GM19023 (cell line): ENCODE measurements at regions not wholly inside any gene's neighbourhood (a gene's known extent, or its start where the extent isn't known, plus 50 kb on each side); places are given as distances from the start of the nearest gene placed in this dataset.

Experiments used
- ATAC-seq: cut with Tn5 transposase; IDR thresholded peaks from one replicate; pipeline ENCODE4 v1.9.1; 2021; ENCODE audit warnings: mild to moderate bottlenecking, moderate library complexity; ENCODE audit not compliant: unreplicated experiment

DNA sequence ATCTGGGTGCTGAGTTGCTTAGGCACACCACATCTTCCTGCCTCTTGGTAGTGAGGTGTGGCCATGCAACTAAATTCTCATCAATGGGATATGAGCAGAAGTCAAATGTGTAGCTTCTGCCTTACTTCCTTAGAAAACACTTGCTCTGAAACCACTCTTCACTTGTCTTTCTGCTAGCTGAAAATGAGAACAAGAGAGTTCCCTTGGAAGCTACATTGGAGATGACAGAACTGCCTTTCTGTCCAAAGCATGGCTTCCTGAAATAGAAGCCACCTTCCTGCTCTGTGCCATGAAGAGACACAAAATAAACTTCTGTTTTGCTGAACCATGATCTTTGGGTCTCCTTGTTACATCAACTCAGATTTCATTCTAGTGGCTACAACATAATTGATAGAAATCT is 659.9 kb downstream of the IRS1 start:
- no peak for ATAC-seq

DNA sequence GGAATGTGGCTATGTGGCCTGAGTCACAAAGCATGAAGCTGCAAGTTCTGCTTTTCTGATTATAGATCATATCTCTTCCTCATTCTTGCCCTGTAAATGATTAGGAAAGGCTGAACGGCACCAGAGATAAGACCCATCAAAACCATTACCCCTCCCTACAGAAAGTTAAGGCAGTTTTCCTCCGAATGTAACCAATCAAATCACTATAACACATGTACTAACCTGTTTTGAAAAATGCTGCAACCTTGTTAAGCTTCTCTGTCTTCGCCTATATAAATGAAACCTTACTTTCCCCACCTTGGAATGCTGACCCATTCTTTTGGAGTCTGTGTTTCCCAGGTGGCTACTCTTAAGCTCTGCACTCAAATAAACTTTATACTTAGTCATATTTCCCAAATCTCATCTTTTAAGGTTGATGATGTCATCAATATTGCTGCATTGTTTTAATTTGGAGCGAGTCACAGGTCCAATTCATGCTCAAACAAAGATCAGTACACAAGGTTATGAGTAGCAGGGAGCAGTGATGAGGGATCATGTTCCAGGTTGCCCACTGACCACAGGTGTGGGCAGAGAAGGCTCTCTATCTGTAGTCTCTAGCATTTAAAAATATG is 662.3 kb downstream of the IRS1 start:
- no peak for ATAC-seq

DNA sequence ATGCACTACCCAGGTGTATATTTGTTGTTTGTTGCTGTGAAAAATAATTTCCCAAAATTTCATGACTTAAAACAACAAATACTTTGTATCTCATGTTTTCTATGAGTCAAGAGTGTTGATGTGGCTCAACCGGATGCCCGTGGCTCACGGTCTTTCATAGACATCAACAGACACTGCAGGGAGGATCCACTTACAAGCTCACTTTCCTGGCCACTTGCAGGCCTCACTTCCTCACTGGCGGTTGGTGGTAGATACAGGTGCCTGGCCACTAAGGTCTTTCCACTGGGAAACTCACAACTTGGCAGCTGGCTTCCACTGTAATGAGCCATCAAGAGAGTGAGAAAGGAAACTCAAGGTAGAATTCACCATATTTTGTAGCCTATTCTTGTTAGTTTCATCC is 662.9 kb downstream of the IRS1 start:
- no peak for ATAC-seq

DNA sequence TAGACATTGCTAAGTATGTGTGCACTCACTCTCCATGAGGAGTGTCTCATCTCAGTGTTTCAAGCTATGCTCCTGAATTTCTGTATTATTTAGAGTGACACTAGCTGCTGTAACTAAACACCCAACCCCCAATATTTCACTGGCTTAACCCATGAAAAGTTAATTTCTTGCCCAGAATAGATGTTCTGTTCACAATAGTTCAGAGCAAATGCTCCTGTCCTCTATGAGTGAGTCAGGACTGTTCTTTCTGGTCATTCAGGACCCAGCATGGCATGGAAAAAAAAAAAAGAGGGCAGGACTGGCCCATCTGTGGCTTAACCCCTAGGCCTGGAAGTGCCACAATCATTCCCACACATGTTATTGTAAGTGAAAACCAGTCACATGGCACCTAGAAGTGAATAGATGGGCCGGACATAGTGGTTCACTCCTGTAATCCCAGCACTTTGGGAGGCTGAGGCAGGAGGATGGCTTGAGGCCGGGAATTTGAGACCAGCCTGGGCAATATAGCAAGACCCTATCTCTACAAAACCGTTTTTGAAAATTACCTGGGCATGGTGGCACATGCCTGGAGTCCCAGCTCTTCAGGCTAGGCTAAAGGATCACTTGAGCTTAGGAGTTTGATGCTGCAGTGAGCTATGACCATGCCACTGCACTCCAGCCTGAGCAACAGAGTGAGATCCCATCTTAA is 663.6 kb downstream of the IRS1 start:
- no peak for ATAC-seq

DNA sequence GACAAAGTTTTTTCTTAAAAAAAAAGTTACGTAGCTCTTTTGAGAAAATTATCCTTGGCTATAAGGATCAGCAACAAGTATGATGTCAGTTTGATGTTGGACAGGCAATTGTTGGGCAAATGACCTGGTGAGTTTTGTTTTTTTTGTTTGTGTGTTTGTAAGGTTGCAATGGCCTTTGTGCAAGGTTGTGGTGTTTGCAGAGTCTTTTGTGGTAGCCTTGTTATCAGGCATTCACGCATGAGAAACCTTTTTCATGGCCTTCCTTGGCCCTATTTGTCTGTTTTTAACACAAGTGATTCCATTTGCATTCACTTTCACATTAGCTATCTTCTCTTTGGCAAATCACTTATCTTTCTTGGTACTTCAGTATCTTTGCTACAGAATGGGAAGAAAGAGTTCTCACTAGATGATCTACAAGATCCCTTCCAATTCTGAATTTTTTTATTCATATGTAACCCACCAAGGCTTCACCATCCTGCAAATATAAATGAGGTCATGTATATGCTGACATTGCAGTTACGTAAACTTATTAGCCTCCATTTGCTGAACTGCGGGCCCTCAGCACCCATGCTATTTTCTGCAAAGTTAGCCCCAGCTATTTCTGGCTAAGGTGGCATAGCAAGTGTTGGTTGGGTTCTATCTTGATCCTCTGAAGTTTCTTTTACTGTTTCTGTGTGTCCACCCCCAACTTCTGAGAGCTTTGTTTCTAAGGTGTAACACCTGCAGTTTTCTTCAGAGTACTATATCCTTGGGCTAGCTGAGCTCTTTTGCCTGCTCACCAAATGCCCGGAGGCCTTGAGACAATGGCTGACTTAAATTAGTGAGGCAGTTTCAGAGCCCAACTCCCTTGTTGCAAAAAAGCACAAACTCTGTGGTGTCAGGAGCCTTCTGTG is 667.1 kb downstream of the IRS1 start:
- ATAC-seq, result no peak

DNA sequence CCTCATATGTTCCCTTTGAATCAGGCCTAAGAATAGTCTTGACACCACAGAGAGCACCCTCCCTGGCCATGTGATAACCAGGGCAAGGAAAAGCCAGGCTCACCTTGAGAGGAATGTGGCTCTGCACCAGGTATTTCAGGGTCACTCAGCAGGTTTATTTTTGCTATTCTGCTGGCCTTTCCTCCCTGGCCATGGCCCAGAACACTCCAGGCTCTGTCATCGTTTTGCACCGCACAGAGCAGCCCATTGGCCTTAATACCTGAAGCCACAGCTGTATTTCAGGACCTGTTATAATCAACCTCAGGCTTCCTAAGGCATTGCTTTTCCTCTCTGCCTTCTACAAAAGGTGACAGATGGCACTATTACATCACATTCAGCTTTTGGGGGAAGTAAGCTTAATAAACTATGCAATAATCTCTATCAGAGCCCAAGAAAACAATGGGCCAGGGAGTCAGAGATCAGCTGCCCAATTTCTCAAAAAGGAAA is 668.3 kb downstream of the IRS1 start:
- no peak for ATAC-seq

DNA sequence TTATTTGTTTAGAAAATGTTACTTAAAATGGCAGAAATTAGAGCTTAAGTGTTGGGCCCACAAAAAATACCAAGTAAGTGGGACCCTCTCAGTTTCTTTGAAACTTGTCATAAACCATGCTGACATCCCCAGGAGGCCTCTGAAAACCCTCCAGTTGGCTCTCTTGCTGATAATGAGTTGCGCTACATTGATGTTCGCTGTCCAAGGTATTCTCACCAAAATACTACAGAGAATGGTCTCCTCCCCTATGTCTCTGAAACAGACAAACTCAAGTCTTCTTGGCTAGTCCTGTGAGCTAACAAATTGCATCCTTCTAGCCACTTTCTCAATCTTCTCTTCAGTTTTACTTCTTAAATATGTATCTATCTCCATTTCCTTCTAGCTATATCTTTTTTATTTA is 669.4 kb downstream of the IRS1 start:
- no peak for ATAC-seq

DNA sequence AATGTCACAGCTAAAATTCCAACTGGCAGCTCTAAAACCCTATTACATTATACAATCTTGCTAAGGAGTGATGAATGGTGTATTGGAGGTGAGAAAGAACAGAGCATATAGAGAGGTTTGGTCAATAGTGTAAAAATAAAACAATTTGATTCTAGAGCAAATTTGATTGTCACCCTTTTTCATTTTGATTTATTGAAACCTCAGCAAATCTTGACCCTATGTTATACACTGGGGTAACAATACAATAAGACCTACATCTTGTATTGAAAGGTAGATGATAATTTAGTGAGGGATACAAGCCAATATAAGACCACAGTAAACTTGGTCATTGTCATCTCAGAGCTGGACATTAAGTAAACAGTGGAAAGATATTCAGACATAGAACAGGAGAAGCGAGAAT is 671.9 kb downstream of the IRS1 start:
- ATAC-seq, result no peak

DNA sequence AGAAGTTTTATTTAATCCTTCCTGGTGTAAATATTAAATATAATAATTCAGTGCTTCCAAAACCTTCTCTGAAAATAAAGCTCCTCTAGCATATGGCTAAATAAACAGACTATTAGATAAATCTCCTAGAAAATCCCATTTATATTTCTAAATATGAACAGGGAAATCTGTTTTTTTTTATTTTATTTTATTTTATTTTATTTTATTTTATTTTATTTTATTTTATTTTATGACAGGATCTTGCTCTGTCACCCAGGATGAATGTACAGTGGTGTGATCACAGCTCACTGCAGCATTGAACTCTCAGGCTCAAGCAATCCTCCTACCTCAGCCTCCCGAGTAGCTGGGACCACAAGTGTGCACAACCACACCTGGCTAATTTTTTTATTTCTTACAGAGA is 673.5 kb downstream of the IRS1 start:
- ATAC-seq, result no peak

DNA sequence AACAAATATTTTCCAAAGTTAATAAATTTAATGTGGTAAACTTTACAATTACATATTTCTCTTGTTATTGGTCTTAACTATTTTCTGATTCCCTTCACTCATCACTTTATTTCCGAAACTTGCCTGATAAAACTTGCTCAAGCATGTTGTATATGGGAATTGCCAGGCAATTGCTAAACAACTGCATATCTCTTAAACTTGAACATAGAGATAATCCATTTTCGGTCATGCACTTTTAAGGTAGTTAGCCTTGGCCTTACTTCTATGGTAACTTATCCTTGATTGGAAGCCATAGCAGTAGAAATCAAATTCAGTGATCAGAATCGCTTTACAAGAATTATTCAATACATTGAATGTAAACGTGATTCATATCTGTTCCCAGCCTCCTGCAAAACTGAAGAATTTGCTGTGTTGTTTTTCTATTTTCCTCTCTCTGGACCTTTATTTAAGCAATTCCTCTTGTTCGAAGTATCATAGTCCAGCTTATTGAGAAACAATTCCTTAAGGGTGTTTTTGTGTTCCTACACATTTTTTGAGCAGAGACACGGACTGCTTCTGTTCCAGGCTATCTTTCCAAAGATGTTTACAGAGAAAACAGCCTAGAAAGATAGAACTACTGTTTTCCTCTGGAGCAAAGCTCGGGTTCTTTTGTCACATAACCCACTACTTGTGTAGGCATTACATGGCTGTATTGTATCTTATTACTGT is 674.3 kb downstream of the IRS1 start:
- ATAC-seq, result no peak

DNA sequence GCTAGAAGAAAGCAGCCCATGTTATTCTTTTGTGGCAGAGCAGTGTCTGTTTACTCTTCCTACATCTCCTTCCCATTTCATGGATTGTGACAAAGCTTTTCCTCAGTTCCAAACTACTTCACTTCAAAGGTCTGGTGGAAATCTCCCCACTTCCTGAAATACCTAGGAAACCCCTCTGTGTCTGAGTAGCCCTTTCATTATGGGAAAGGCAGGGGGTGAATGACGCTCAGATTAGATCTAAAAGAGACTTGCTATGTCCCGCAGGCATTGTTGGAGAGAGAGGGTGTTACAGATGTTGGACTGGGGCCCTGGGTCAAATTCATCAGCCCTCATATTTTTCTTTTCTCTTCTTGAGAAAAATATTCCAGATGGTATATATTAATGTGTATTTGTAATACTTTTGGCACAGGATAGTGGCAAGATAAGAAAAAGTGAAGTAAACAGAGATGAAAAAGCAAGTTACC is 675.0 kb downstream of the IRS1 start:
- ATAC-seq, result no peak

DNA sequence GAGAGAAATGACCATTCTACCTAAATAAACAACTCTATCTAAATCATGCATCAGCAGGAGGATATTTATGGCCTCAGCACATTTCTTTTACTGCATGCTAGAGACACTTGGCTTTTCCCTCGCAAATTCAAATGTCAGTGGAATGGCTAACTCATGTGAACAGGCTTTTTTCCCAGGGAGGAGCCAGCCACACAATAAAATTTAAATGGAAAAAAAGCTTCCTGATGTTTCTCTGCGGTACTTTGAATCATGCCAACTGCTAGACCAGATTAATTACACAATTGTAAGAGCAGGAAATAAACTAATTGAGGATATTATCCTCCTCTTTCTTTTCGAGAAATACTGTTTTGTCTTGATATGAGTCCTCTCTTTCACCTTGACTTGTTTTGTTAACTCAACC is 676.3 kb downstream of the IRS1 start:
- ATAC-seq, result no peak

DNA sequence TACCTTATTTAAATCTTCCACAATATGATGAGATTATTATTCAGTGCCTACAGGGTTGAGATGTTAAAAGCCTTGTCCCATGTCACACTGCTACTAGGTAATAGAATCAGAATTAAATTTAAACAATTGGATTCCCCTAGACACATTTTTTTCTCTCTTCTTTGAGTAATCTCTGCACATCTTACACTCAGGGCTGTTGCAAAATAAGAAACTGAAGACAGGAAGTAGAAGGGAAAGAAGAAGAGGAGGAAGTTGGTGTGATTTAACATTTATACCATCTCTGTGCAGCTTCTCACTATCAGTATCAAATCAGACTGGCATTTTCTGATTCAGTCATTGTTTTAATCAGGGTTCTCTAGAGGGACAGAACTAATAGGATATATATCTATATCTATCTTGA is 677.6 kb downstream of the IRS1 start:
- no peak for ATAC-seq

DNA sequence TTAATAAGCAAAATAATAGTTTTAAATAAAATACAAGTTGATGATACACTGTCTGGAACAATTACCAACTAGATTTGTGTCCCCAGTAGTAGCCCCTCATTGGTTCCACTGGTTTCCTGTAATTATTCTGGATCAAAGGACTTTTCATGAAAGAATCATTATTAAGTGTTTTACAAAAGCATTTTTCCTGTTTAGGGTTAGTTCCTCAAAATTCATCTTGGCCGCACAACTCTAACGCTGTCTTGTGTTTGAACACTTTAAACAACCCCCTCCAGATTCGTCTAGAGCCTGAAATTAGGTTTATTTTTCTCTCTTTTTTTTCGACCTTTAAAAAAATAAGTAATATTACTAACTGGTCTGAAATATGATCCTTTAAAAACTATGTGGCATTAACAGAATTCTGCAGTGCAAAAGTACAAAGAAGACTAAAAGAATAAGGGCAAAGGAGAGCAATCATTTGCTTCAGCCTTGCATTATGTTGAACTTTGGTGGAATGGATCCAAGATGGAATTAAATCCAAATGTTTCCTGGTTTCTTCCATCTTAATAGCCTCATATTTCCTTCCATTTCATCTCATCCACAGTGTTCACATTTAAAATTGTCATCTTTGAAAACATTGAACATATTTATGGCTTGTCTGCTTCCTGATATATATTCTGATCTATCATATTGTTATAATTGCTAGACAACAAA is 678.4 kb downstream of the IRS1 start:
- ATAC-seq, result no peak

DNA sequence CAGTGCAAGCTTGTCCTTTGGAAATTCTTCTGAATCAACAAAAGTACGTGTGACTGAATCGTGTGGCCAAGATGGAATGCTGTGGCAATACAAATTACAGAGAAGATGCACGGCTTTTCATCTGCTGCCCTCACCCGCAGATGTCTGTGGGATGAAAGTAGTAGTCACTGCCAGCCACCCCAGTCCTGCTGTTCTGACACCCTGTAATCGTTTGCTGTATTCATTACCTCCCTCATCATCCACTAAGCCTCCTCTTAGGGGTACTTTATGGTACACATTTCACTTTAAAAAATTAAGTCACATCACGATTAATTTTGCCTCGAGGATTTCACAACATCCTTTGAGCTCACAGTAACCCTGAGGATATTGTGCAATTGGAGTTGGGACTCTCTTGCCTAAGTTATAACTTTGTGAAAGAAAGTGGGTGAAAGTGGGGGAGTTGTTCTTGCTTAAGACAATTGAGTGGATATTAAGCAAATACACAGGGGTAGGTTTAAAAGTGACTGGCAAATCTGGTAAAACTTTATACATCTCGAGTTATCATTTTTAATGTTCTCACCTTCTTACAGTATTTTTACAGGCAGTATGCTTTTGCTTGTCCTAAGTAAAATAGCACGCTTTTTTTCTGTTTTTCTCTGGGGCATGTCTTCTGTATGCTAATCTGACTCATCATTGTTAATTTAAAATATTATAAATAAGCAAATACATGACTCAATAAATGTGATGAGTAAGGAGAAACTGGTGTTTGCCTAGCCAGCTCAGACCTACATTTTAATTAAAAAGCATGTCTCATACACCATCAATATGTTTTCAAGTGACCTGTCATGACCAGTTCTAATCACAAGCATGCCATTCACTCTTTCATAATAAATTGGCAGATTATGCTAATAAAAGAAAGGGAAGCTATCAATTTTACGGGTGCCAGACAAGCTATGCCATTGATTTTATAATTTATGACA is 680.9 kb downstream of the IRS1 start:
- no peak for ATAC-seq

DNA sequence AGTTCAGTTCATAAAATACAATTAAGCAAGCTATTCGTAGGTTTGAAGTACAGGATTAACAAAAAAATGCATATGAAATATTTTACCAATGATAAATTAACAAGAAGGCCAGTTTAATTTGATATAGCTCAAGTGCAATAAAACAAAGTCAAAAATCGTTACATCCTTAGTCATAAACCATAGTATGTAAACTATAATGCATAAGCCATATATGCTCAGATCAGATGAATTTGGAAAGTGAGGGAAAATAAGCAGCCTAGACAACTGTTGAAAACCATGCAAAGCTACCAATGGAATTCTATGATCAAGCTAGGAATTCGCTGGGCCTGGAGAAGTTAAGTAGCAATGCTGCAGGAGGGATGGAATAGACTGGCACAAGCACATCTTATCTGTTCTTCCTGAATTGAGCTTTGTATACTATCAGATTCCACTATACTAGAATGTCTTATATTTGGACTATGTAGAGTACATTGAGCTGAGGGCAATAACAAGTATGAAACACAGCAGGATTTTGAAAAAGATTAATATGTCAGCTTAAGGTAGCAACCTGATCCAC is 682.0 kb downstream of the IRS1 start:
- no peak for ATAC-seq

DNA sequence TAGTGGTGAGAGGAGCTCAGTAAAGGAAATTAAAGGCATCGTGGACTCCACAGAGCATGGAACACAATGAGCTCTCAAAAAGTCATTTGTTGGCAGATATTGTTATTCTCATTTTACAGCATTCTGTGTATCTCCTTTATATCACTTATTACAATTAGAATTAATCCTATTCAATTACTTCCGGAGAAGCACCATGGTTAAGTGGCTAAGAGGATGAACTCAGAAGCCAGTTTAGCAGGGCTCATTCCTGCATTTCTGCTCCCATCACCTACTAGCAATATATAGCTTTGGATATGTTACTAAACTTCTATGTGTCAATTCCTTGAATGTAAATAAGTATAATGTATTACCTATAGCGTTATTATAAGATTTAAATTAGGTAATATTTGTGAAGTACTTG is 683.3 kb downstream of the IRS1 start:
- ATAC-seq, result no peak

DNA sequence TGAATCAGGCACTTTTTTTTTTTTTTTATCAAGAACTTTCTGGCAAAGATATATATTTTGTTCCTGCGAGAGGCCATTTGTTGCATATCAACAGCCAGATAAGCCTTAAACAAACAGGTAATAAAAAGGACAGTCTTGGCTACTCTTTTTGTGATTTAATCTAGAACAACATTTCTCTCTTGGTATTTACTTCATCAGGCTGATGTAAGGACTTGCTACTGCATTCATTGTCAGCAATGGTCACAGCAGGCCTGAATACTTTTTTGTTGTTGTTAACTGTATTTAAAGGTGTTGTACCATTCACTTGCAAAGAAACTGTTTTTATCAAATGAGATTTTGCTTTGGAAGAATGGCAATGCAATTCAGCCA is 683.8 kb downstream of the IRS1 start:
- no peak for ATAC-seq
